ENCODE measurements at regions not wholly inside any gene's neighbourhood (a gene's known extent, or its start where the extent isn't known, plus 50 kb on each side); places are given as distances from the start of the nearest gene placed in this dataset.

DNA sequence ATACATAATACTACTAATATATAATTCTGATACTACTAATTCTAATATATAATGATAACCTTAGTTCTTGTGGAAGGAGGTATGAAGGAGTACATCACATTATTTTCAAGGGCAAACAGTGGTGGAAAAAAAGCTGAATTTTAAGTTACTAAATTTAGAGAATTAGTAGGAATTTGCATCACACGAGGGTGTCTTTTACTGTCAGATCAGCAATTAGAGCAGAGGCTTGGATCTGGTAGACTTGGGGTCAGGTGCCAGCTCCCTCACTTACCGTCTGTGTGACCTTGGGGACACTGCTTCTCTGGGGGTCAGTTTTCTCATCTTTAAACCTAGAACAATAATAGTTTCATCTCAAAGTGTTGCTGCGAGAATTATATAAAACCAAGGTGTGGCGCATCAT, 114.1 kb upstream of the NEDD4L start:
- no peak overlapping the region for H3K27ac Mint-ChIP-seq (ENCODE audit: unreplicated experiment)
- H3K4me3 Mint-ChIP-seq (ENCODE audit: low read depth, unreplicated experiment) = no peak overlapping the region
- TF ChIP-seq, protein P1, sequence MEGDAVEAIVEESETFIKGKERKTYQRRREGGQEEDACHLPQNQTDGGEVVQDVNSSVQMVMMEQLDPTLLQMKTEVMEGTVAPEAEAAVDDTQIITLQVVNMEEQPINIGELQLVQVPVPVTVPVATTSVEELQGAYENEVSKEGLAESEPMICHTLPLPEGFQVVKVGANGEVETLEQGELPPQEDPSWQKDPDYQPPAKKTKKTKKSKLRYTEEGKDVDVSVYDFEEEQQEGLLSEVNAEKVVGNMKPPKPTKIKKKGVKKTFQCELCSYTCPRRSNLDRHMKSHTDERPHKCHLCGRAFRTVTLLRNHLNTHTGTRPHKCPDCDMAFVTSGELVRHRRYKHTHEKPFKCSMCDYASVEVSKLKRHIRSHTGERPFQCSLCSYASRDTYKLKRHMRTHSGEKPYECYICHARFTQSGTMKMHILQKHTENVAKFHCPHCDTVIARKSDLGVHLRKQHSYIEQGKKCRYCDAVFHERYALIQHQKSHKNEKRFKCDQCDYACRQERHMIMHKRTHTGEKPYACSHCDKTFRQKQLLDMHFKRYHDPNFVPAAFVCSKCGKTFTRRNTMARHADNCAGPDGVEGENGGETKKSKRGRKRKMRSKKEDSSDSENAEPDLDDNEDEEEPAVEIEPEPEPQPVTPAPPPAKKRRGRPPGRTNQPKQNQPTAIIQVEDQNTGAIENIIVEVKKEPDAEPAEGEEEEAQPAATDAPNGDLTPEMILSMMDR (IDR thresholded peaks at IDR 0.05; ENCODE audit: unreplicated experiment) = no peak
- H3K27me3 Mint-ChIP-seq (ENCODE audit: unreplicated experiment) = no peaks in the 10 kb centered on the region
- BruUV-seq (replicated peaks) = no TSS peak
- H3K9me3 Mint-ChIP-seq (ENCODE audit: low read depth, unreplicated experiment) = peaks cover 6% of the 10 kb centered on the region
- peaks cover 22% of the 10 kb centered on the region for H3K4me1 Mint-ChIP-seq (ENCODE audit: low read depth, unreplicated experiment)
- no peak for DNase-seq
- intact Hi-C loops (cut with micrococcal nuclease; ENCODE audit: unreplicated experiment) = no loop called here
- H3K36me3 Mint-ChIP-seq (ENCODE audit: insufficient read depth, unreplicated experiment) = no peaks in the 10 kb centered on the region
- CTCF ChIA-PET = interaction anchor here (1.1 kb wide), 1 partner anchor 114 kb away, joined by 3 read pairs; no protein-coding TSS in a partner anchor

DNA sequence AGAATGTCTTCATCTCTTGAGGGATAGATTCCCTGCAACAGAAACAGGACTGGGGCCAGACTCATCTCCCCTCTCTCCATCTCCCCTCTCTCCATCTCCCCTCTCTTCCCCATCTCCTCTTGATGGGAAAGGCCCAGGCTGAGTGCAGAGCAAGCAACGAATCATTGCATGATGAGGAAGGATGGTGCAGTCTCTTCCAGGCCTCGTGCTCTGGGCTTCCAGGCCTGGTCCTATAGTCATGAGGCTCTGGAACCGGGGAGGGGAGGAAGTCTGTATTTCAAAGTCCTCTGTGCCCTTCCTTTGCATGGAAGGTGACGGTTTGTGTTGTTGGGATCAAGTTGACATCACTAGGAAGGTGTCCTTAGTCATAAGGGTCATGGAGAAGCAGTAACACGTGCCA, 115.6 kb upstream of the NEDD4L start:
- no peak for DNase-seq
- peaks cover 23% of the 10 kb centered on the region for H3K4me1 Mint-ChIP-seq (ENCODE audit: low read depth, unreplicated experiment)
- H3K27ac Mint-ChIP-seq (ENCODE audit: unreplicated experiment) = no peak overlapping the region
- TF ChIP-seq, protein P1 (IDR thresholded peaks at IDR 0.05; ENCODE audit: unreplicated experiment) = no peak
- no TSS peak for BruUV-seq (replicated peaks)
- peaks cover 6% of the 10 kb centered on the region for H3K9me3 Mint-ChIP-seq (ENCODE audit: low read depth, unreplicated experiment)
- H3K27me3 Mint-ChIP-seq (ENCODE audit: unreplicated experiment) = no peaks in the 10 kb centered on the region
- H3K36me3 Mint-ChIP-seq (ENCODE audit: insufficient read depth, unreplicated experiment) = no peaks in the 10 kb centered on the region
- H3K4me3 Mint-ChIP-seq (ENCODE audit: low read depth, unreplicated experiment) = no peak overlapping the region
- CTCF ChIA-PET = no interaction called here
- intact Hi-C loops (cut with micrococcal nuclease; ENCODE audit: unreplicated experiment) = no loop called here

GRCh38 chr18:57927511-57927910, 116.5 kb upstream of the NEDD4L start:
- TF ChIP-seq, protein P1 (IDR thresholded peaks at IDR 0.05; ENCODE audit: unreplicated experiment) = no peak
- H3K36me3 Mint-ChIP-seq (ENCODE audit: insufficient read depth, unreplicated experiment) = no peaks in the 10 kb centered on the region
- BruUV-seq (replicated peaks) = no TSS peak
- intact Hi-C loops (cut with micrococcal nuclease; ENCODE audit: unreplicated experiment) = no loop called here
- no peak for DNase-seq
- no peak overlapping the region for H3K4me3 Mint-ChIP-seq (ENCODE audit: low read depth, unreplicated experiment)
- H3K9me3 Mint-ChIP-seq (ENCODE audit: low read depth, unreplicated experiment) = peaks cover 6% of the 10 kb centered on the region
- CTCF ChIA-PET = interaction anchor here (0.6 kb wide), 1 partner anchor 306 kb away, joined by 3 read pairs; the partner anchor contains the start of gene NARS1
- H3K4me1 Mint-ChIP-seq (ENCODE audit: low read depth, unreplicated experiment) = peaks cover 23% of the 10 kb centered on the region
- H3K27me3 Mint-ChIP-seq (ENCODE audit: unreplicated experiment) = no peaks in the 10 kb centered on the region
- H3K27ac Mint-ChIP-seq (ENCODE audit: unreplicated experiment) = no peak overlapping the region

GRCh38 chr18:57925706-57926105, 118.3 kb upstream of the NEDD4L start:
- DNase-seq = no peak
- H3K4me1 Mint-ChIP-seq (ENCODE audit: low read depth, unreplicated experiment) = peaks cover 14% of the 10 kb centered on the region
- H3K36me3 Mint-ChIP-seq (ENCODE audit: insufficient read depth, unreplicated experiment) = no peaks in the 10 kb centered on the region
- BruUV-seq (replicated peaks) = no TSS peak
- peaks cover 6% of the 10 kb centered on the region for H3K9me3 Mint-ChIP-seq (ENCODE audit: low read depth, unreplicated experiment)
- TF ChIP-seq, protein P1 (IDR thresholded peaks at IDR 0.05; ENCODE audit: unreplicated experiment) = no peak
- H3K4me3 Mint-ChIP-seq (ENCODE audit: low read depth, unreplicated experiment) = no peak overlapping the region
- intact Hi-C loops (cut with micrococcal nuclease; ENCODE audit: unreplicated experiment) = no loop called here
- no peak overlapping the region for H3K27ac Mint-ChIP-seq (ENCODE audit: unreplicated experiment)
- CTCF ChIA-PET = no interaction called here
- H3K27me3 Mint-ChIP-seq (ENCODE audit: unreplicated experiment) = no peaks in the 10 kb centered on the region

All from Calu3 (cell line).